Hepatocyte (in vitro differentiated cells): ENCODE measurements at regions not wholly inside any gene's neighbourhood (a gene's known extent, or its start where the extent isn't known, plus 50 kb on each side); places are given as distances from the start of the nearest gene placed in this dataset.
A peak's percentile ranks its signal among the peaks of the same experiment; 100 is the strongest.

Experiments
- DNase-seq: peaks from one replicate; pipeline ENCODE4 v3.0.0-alpha.2; 2016; ENCODE audit warnings: low spot score
- H2AFZ ChIP-seq: fragments of 200-600 bp; sonication (generic); 2 replicates; pipeline ENCODE4 v1.6.0; 2016; ENCODE audit warnings: antibody characterized with exemption, mild to moderate bottlenecking
- H3K27ac ChIP-seq: fragments of 200-600 bp; sonication (generic); 2 replicates; pipeline ENCODE4 v1.5.1; 2016; ENCODE audit warnings: mild to moderate bottlenecking
- H3K27me3 ChIP-seq: fragments of 200-600 bp; sonication (generic); 2 replicates; pipeline ENCODE4 v1.6.1; 2016
- H3K36me3 ChIP-seq: fragments of 200-600 bp; sonication (generic); replicated peaks from 2 replicates; pipeline ENCODE4 v1.5.1; 2016; ENCODE audit warnings: low read depth; ENCODE audit not compliant: insufficient read depth
- H3K4me1 ChIP-seq: fragments of 200-600 bp; sonication (generic); 2 replicates; pipeline ENCODE4 v1.5.1; 2016; ENCODE audit warnings: mild to moderate bottlenecking, moderate library complexity; ENCODE audit not compliant: insufficient read depth
- H3K4me2 ChIP-seq: fragments of 200-600 bp; sonication (generic); 2 replicates; pipeline ENCODE4 v1.6.0; 2016
- H3K4me3 ChIP-seq: fragments of 200-600 bp; sonication (generic); 2 replicates; pipeline ENCODE4 v1.5.1; 2016; ENCODE audit warnings: mild to moderate bottlenecking
- H3K79me2 ChIP-seq: fragments of 200-600 bp; sonication (generic); 2 replicates; pipeline ENCODE4 v1.6.0; 2017; ENCODE audit warnings: mild to moderate bottlenecking
- H3K9me2 ChIP-seq: fragments of 200-600 bp; sonication (generic); replicated peaks from 2 replicates; pipeline ENCODE4 v1.6.0; 2017; ENCODE audit warnings: mild to moderate bottlenecking; ENCODE audit not compliant: insufficient read depth
- H3K9me3 ChIP-seq: fragments of 200-600 bp; sonication (generic); 2 replicates; pipeline ENCODE4 v1.5.1; 2016; ENCODE audit warnings: low read depth, mild to moderate bottlenecking
- H4K20me1 ChIP-seq: fragments of 200-600 bp; sonication (generic); 2 replicates; pipeline ENCODE4 v1.6.0; 2016; ENCODE audit warnings: mild to moderate bottlenecking; ENCODE audit not compliant: insufficient read depth, poor library complexity, severe bottlenecking
- CTCF ChIP-seq: fragments of 200-600 bp; sonication (generic); IDR thresholded peaks from 2 replicates; pipeline ENCODE4 v1.5.1; 2016; ENCODE audit warnings: antibody characterized with exemption, mild to moderate bottlenecking; ENCODE audit not compliant: poor library complexity
- EZH2 ChIP-seq: fragments of 200-600 bp; sonication (generic); IDR thresholded peaks from 2 replicates; pipeline ENCODE4 v1.6.1; 2016; ENCODE audit warnings: antibody characterized with exemption, mild to moderate bottlenecking, borderline replicate concordance
- EZH2phosphoT487 ChIP-seq: fragments of 200-600 bp; sonication (generic); IDR thresholded peaks from one replicate; pipeline ENCODE4 v1.6.1; 2018; ENCODE audit warnings: antibody characterized with exemption, mild to moderate bottlenecking, low read depth, moderate library complexity; ENCODE audit not compliant: unreplicated experiment, severe bottlenecking
- WGBS: methylation state at CpG from one replicate; pipeline ENCODE4 v1.1.6; 2016; ENCODE audit warnings: low lambda C conversion rate; ENCODE audit errors: missing lambda C conversion rate; 5-methylcytosine and 5-hydroxymethylcytosine counted together

GRCh38 chr9:134494905-134495304 is 146.7 kb upstream of the COL5A1 start:
- 92% methylated on average over 11 of the region's 11 CpGs for WGBS
- H3K4me2 ChIP-seq: no peak overlapping the region
- H3K4me1 ChIP-seq: peaks cover 22% of the 10 kb centered on the region
- no peak for TF ChIP-seq EZH2
- no peak for TF ChIP-seq CTCF
- TF ChIP-seq EZH2phosphoT487: no peak
- no peaks in the 10 kb centered on the region for H4K20me1 ChIP-seq
- H3K9me3 ChIP-seq: no peaks in the 10 kb centered on the region
- no peak overlapping the region for H2AFZ ChIP-seq
- H3K9me2 ChIP-seq: no peaks in the 10 kb centered on the region
- no peaks in the 10 kb centered on the region for H3K27me3 ChIP-seq
- DNase-seq: no peak
- H3K36me3 ChIP-seq: no peaks in the 10 kb centered on the region
- H3K79me2 ChIP-seq: no peaks in the 10 kb centered on the region
- H3K27ac ChIP-seq: no peak overlapping the region
- H3K4me3 ChIP-seq: no peak overlapping the region

GRCh38 chr9:134495881-134496412 is 145.7 kb upstream of the COL5A1 start:
- H3K27me3 ChIP-seq: no peaks in the 10 kb centered on the region
- H3K9me2 ChIP-seq: no peaks in the 10 kb centered on the region
- WGBS: 95% methylated on average over 17 of the region's 17 CpGs
- TF ChIP-seq CTCF (no peak), EZH2phosphoT487 (no peak), EZH2 (no peak)
- no peak for DNase-seq
- H3K27ac ChIP-seq: no peak overlapping the region
- no peaks in the 10 kb centered on the region for H3K9me3 ChIP-seq
- peaks cover 22% of the 10 kb centered on the region for H3K4me1 ChIP-seq
- no peak overlapping the region for H2AFZ ChIP-seq
- no peaks in the 10 kb centered on the region for H3K79me2 ChIP-seq
- H4K20me1 ChIP-seq: no peaks in the 10 kb centered on the region
- no peak overlapping the region for H3K4me3 ChIP-seq
- H3K4me2 ChIP-seq: no peak overlapping the region
- H3K36me3 ChIP-seq: no peaks in the 10 kb centered on the region

- Histone ChIP-seq H3K36me3 (no peaks in the 10 kb centered on the region), H3K4me1 (peaks cover 16% of the 10 kb centered on the region), H3K9me3 (no peaks in the 10 kb centered on the region), H3K79me2 (no peaks in the 10 kb centered on the region), H2AFZ (no peak overlapping the region), H3K27ac (peak overlapping the region; percentile 36), H3K9me2 (no peaks in the 10 kb centered on the region), H4K20me1 (no peaks in the 10 kb centered on the region), H3K4me2 (no peak overlapping the region), H3K4me3 (no peak overlapping the region), H3K27me3 (no peaks in the 10 kb centered on the region)
- DNase-seq: no peak
- TF ChIP-seq EZH2phosphoT487: no peak
- TF ChIP-seq CTCF: no peak
- TF ChIP-seq EZH2: no peak
- 90% methylated on average over 29 of the region's 29 CpGs for WGBS
Measured at GRCh38 chr9:134496413-134497282, 145.0 kb upstream of the COL5A1 start.
